ENCODE measurements at regions not wholly inside any gene's neighbourhood (a gene's known extent, or its start where the extent isn't known, plus 50 kb on each side); places are given as distances from the start of the nearest gene placed in this dataset.

GRCh38 chr11:131070365-131070764 lies 154.1 kb upstream of the SNX19 start:
- Histone ChIP-seq H4K20me1 (ENCODE audit: insufficient read depth, low read length) (no peaks in the 10 kb centered on the region), H2AFZ (ENCODE audit: low read depth, low read length) (no peak overlapping the region), H3K9ac (ENCODE audit: low read length) (no peak overlapping the region)

DNA sequence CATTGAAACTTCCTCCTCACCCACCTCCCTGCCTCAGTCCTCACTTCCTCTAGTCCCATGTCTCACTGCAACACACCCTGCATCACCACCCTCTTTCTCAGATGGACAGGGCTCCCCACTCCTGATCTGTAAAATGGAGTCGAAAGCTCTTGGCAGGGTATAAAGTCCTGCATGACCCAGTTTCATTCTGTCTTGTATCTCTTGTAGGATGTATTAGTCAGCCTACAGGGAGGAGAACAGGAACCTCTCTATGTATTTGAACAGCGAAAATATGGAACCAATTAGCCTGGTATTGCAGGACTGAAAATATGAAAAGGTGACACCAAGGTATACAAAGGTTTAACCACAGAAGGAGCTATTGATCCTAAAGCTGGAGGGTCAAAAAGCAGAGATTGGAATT lies 156.9 kb upstream of the SNX19 start:
- no peaks in the 10 kb centered on the region for H3K9me3 ChIP-seq (ENCODE audit: insufficient read depth, low read length)
- no peak overlapping the region for H2AFZ ChIP-seq (ENCODE audit: low read depth, low read length)
- no peak overlapping the region for H3K27ac ChIP-seq (ENCODE audit: low read length)
- TF ChIP-seq, protein P1, sequence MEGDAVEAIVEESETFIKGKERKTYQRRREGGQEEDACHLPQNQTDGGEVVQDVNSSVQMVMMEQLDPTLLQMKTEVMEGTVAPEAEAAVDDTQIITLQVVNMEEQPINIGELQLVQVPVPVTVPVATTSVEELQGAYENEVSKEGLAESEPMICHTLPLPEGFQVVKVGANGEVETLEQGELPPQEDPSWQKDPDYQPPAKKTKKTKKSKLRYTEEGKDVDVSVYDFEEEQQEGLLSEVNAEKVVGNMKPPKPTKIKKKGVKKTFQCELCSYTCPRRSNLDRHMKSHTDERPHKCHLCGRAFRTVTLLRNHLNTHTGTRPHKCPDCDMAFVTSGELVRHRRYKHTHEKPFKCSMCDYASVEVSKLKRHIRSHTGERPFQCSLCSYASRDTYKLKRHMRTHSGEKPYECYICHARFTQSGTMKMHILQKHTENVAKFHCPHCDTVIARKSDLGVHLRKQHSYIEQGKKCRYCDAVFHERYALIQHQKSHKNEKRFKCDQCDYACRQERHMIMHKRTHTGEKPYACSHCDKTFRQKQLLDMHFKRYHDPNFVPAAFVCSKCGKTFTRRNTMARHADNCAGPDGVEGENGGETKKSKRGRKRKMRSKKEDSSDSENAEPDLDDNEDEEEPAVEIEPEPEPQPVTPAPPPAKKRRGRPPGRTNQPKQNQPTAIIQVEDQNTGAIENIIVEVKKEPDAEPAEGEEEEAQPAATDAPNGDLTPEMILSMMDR (IDR thresholded peaks at IDR 0.05; ENCODE audit: low read depth, low read length) = no peak
- no peak for TF ChIP-seq EZH2phosphoT487 (IDR thresholded peaks at IDR 0.05; ENCODE audit: low read depth)
- H3K4me1 ChIP-seq (ENCODE audit: low read length) = no peaks in the 10 kb centered on the region
- no peak overlapping the region for H3K4me3 ChIP-seq (ENCODE audit: low read length)
- H3K36me3 ChIP-seq (replicated peaks; ENCODE audit: low read depth, low read length) = no peaks in the 10 kb centered on the region
- no peak overlapping the region for H3K4me2 ChIP-seq (ENCODE audit: low read length)
- H4K20me1 ChIP-seq (ENCODE audit: insufficient read depth, low read length) = no peaks in the 10 kb centered on the region
- no peak overlapping the region for H3K9ac ChIP-seq (ENCODE audit: low read length)
- H3K79me2 ChIP-seq (ENCODE audit: low read length) = no peaks in the 10 kb centered on the region
- peaks cover 21% of the 10 kb centered on the region for H3K27me3 ChIP-seq (ENCODE audit: low read depth, low read length)

More at GRCh38 chr11:131070365-131070764, 154.1 kb upstream of the SNX19 start:
- H3K27me3 ChIP-seq (ENCODE audit: low read depth, low read length) = peaks cover 25% of the 10 kb centered on the region
- TF ChIP-seq, protein P1 (IDR thresholded peaks at IDR 0.05; ENCODE audit: low read depth, low read length) = no peak
- TF ChIP-seq EZH2phosphoT487 (IDR thresholded peaks at IDR 0.05; ENCODE audit: low read depth) = no peak
- H3K9me3 ChIP-seq (ENCODE audit: insufficient read depth, low read length) = no peaks in the 10 kb centered on the region
- H3K27ac ChIP-seq (ENCODE audit: low read length) = no peak overlapping the region
- no peaks in the 10 kb centered on the region for H3K36me3 ChIP-seq (replicated peaks; ENCODE audit: low read depth, low read length)
- H3K4me1 ChIP-seq (ENCODE audit: low read length) = peaks cover 4% of the 10 kb centered on the region; the same call in 1 of the 2 replicates
- H3K4me3 ChIP-seq (ENCODE audit: low read length) = no peak overlapping the region
- H3K4me2 ChIP-seq (ENCODE audit: low read length) = no peak overlapping the region
- H3K79me2 ChIP-seq (ENCODE audit: low read length) = no peaks in the 10 kb centered on the region

GRCh38 chr11:131074573-131074972 lies 158.3 kb upstream of the SNX19 start:
- no peak for TF ChIP-seq EZH2phosphoT487 (IDR thresholded peaks at IDR 0.05; ENCODE audit: low read depth)
- TF ChIP-seq, protein P1 (IDR thresholded peaks at IDR 0.05; ENCODE audit: low read depth, low read length) = no peak
- Histone ChIP-seq H2AFZ (ENCODE audit: low read depth, low read length) (no peak overlapping the region), H4K20me1 (ENCODE audit: insufficient read depth, low read length) (no peaks in the 10 kb centered on the region), H3K9ac (ENCODE audit: low read length) (no peak overlapping the region), H3K4me3 (ENCODE audit: low read length) (no peak overlapping the region), H3K4me2 (ENCODE audit: low read length) (no peak overlapping the region), H3K27me3 (ENCODE audit: low read depth, low read length) (peaks cover 30% of the 10 kb centered on the region), H3K36me3 (replicated peaks; ENCODE audit: low read depth, low read length) (no peaks in the 10 kb centered on the region), H3K4me1 (ENCODE audit: low read length) (no peaks in the 10 kb centered on the region), H3K79me2 (ENCODE audit: low read length) (no peaks in the 10 kb centered on the region), H3K9me3 (ENCODE audit: insufficient read depth, low read length) (no peaks in the 10 kb centered on the region), H3K27ac (ENCODE audit: low read length) (no peak overlapping the region)

DNA sequence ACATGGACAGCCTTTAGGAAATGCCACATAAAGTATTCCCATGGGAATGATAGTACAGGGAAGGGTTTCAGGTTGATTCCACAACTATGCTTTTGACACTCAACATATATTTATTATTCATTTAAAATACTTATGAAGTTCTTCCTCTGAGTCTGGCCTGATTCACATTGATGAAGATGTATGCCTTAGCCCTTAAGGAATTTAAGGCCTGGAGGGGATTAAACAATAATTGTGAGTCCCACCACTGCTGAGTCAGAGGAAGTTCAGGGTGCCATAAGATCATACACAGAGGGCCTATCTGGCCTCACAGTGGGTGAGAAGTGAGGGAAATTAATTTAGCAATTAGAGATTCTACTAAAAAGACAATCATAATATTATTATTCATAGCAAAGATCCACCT lies 161.1 kb upstream of the SNX19 start:
- H3K79me2 ChIP-seq (ENCODE audit: low read length) = no peaks in the 10 kb centered on the region
- no peak overlapping the region for H2AFZ ChIP-seq (ENCODE audit: low read depth, low read length)
- no peak overlapping the region for H3K9ac ChIP-seq (ENCODE audit: low read length)
- no peaks in the 10 kb centered on the region for H3K36me3 ChIP-seq (replicated peaks; ENCODE audit: low read depth, low read length)
- H3K4me3 ChIP-seq (ENCODE audit: low read length) = no peak overlapping the region
- no peaks in the 10 kb centered on the region for H4K20me1 ChIP-seq (ENCODE audit: insufficient read depth, low read length)
- H3K9me3 ChIP-seq (ENCODE audit: insufficient read depth, low read length) = no peaks in the 10 kb centered on the region
- no peaks in the 10 kb centered on the region for H3K4me1 ChIP-seq (ENCODE audit: low read length)
- no peak overlapping the region for H3K27ac ChIP-seq (ENCODE audit: low read length)
- H3K27me3 ChIP-seq (ENCODE audit: low read depth, low read length) = peaks cover 30% of the 10 kb centered on the region
- H3K4me2 ChIP-seq (ENCODE audit: low read length) = no peak overlapping the region
- TF ChIP-seq, protein P1 (IDR thresholded peaks at IDR 0.05; ENCODE audit: low read depth, low read length) = no peak
- no peak for TF ChIP-seq EZH2phosphoT487 (IDR thresholded peaks at IDR 0.05; ENCODE audit: low read depth)

Data from OCI-LY3 (cell line).